ENCODE measurements at regions not wholly inside any gene's neighbourhood (a gene's known extent, or its start where the extent isn't known, plus 50 kb on each side); places are given as distances from the start of the nearest gene placed in this dataset.

- H3K27ac ChIP-seq: no peak overlapping the region
- no peaks in the 10 kb centered on the region for H3K36me3 ChIP-seq
- intact Hi-C loops (cut with DNase I): no loop called here
- H3K9me3 ChIP-seq: no peaks in the 10 kb centered on the region
- H3K4me3 ChIP-seq: no peak overlapping the region
- H3K27me3 ChIP-seq: no peaks in the 10 kb centered on the region
- no peak for DNase-seq (ENCODE audit: low spot score in 2 of 2)
- H3K4me1 ChIP-seq: no peaks in the 10 kb centered on the region
- TF ChIP-seq CTCF (IDR thresholded peaks at IDR 0.05): no peak
Measured at GRCh38 chr9:28538132-28538531, 964.9 kb upstream of the C9orf72 start.

DNA sequence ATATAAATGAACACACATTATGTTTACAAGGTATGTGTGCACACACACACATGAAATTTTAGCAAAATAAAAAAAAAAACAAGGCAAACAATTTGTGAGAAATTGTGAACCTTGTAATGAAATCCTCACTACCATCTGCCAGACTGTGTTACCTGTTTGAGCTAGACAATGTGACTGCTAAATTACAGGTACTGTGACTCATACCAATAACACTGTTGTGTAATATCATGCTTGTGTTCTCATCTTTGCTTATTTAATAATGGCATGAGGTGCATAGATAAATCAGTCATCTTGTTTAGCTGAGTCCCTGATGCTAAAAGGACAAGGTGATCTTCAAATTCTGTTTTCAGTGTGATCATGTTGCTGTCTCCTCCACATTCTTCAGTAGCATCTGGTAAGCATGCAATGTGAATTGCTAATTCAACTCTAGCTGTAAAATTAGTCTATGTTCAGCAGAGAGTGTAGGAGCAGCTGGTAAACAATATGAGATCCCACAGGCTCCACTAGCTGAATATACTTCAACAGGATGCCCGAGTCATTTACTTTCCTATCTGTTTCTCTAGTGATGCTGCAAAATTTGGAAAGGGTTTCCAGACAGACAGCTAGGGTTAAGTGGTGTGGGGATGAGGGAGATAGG lies 966.3 kb upstream of the C9orf72 start:
- Histone ChIP-seq H3K9me3 (no peaks in the 10 kb centered on the region), H3K27me3 (no peaks in the 10 kb centered on the region), H3K36me3 (no peaks in the 10 kb centered on the region), H3K4me1 (no peaks in the 10 kb centered on the region), H3K27ac (no peak overlapping the region), H3K4me3 (no peak overlapping the region)
- intact Hi-C loops (cut with DNase I): no loop called here
- DNase-seq (ENCODE audit: low spot score in 2 of 2): no peak
- TF ChIP-seq CTCF (IDR thresholded peaks at IDR 0.05): no peak

- TF ChIP-seq CTCF (IDR thresholded peaks at IDR 0.05): no peak
Measured at GRCh38 chr9:28542928-28543327, 969.6 kb upstream of the C9orf72 start.

DNA sequence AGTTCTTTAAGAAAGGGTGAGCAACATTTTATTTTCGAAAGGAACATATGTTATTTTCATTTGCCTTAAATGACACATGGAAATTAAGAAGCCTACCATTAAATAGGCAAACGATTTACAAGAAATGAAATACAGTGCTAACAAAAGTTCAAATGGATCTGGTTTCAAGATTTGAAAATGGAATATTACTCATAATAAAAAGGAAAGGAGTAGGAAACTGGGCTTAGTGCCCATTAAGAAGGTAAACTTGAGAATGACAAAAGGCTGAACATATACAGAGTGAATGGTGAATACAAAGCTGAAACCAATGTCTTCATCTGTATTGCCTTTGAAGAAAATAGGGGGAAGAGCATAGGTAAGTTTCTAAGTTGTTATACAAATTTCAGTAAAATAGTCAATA lies 974.2 kb upstream of the C9orf72 start:
- Histone ChIP-seq H3K27ac (no peak overlapping the region), H3K9me3 (no peaks in the 10 kb centered on the region), H3K27me3 (no peaks in the 10 kb centered on the region), H3K36me3 (no peaks in the 10 kb centered on the region), H3K4me3 (no peak overlapping the region), H3K4me1 (no peaks in the 10 kb centered on the region)
- intact Hi-C loops (cut with DNase I): no loop called here
- DNase-seq (ENCODE audit: low spot score in 2 of 2): no peak
- TF ChIP-seq CTCF (IDR thresholded peaks at IDR 0.05): no peak

More at GRCh38 chr9:28542928-28543327, 969.6 kb upstream of the C9orf72 start:
- H3K9me3 ChIP-seq: no peaks in the 10 kb centered on the region
- H3K27me3 ChIP-seq: no peaks in the 10 kb centered on the region
- H3K27ac ChIP-seq: no peak overlapping the region
- H3K4me1 ChIP-seq: no peaks in the 10 kb centered on the region
- intact Hi-C loops (cut with DNase I): no loop called here
- DNase-seq (ENCODE audit: low spot score in 2 of 2): no peak
- no peak overlapping the region for H3K4me3 ChIP-seq
- H3K36me3 ChIP-seq: no peaks in the 10 kb centered on the region

GRCh38 chr9:28563291-28563934 lies 990.1 kb upstream of the C9orf72 start:
- Histone ChIP-seq H3K27ac (no peak overlapping the region), H3K36me3 (no peaks in the 10 kb centered on the region), H3K4me1 (no peaks in the 10 kb centered on the region), H3K9me3 (no peaks in the 10 kb centered on the region), H3K4me3 (no peak overlapping the region), H3K27me3 (no peaks in the 10 kb centered on the region)
- no peak for TF ChIP-seq CTCF (IDR thresholded peaks at IDR 0.05)
- intact Hi-C loops (cut with DNase I): no loop called here
- no peak for DNase-seq (ENCODE audit: low spot score in 2 of 2)

Measured in ascending aorta (tissue), 2 donors.